ENCODE measurements at regions not wholly inside any gene's neighbourhood (a gene's known extent, or its start where the extent isn't known, plus 50 kb on each side); places are given as distances from the start of the nearest gene placed in this dataset.

- TF ChIP-seq, protein P1, sequence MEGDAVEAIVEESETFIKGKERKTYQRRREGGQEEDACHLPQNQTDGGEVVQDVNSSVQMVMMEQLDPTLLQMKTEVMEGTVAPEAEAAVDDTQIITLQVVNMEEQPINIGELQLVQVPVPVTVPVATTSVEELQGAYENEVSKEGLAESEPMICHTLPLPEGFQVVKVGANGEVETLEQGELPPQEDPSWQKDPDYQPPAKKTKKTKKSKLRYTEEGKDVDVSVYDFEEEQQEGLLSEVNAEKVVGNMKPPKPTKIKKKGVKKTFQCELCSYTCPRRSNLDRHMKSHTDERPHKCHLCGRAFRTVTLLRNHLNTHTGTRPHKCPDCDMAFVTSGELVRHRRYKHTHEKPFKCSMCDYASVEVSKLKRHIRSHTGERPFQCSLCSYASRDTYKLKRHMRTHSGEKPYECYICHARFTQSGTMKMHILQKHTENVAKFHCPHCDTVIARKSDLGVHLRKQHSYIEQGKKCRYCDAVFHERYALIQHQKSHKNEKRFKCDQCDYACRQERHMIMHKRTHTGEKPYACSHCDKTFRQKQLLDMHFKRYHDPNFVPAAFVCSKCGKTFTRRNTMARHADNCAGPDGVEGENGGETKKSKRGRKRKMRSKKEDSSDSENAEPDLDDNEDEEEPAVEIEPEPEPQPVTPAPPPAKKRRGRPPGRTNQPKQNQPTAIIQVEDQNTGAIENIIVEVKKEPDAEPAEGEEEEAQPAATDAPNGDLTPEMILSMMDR (IDR thresholded peaks at IDR 0.05; ENCODE audit: low read depth, low read length): no peak
- TF ChIP-seq EZH2phosphoT487 (IDR thresholded peaks at IDR 0.05; ENCODE audit: low read depth): no peak
Measured at GRCh38 chr1:191866155-191866554, 292.1 kb upstream of the RGS18 start.
